ENCODE measurements at regions not wholly inside any gene's neighbourhood (a gene's known extent, or its start where the extent isn't known, plus 50 kb on each side); places are given as distances from the start of the nearest gene placed in this dataset.

DNA sequence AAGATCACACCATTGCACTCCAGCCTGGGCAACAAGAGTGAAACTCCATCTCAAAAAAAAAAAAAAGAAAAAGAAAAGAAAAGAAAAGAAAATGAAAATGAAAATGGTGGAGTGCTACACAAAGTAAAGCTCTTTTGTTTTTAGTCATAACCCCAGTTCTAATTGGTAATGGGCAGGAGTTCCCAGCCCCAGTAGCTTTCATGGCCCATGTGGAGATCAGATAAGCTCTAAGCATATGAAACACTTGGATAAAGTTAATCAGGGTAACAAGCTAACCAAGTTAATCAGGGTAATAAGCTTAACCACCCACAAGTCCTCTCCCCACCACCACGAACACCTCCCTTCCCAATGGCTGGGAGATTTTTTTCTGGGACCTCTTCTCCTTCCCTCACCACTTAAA is 240.8 kb downstream of the BCL11A start:
- intact Hi-C loops (cut with micrococcal nuclease; ENCODE audit: unreplicated experiment), result no loop called here
- no peak overlapping the region for H3K27ac Mint-ChIP-seq (ENCODE audit: unreplicated experiment)
- CTCF ChIA-PET, result interaction anchor here (1.2 kb wide), 1 partner anchor 11 kb away, joined by 4 read pairs; no protein-coding TSS in a partner anchor
- H3K4me3 Mint-ChIP-seq (ENCODE audit: low read depth, unreplicated experiment), result no peak overlapping the region
- H3K9me3 Mint-ChIP-seq (ENCODE audit: low read depth, unreplicated experiment), result no peaks in the 10 kb centered on the region
- BruUV-seq (replicated peaks), result no TSS peak
- H3K27me3 Mint-ChIP-seq (ENCODE audit: unreplicated experiment), result no peaks in the 10 kb centered on the region
- DNase-seq, result no peak
- H3K4me1 Mint-ChIP-seq (ENCODE audit: low read depth, unreplicated experiment), result no peaks in the 10 kb centered on the region
- TF ChIP-seq, protein P1, sequence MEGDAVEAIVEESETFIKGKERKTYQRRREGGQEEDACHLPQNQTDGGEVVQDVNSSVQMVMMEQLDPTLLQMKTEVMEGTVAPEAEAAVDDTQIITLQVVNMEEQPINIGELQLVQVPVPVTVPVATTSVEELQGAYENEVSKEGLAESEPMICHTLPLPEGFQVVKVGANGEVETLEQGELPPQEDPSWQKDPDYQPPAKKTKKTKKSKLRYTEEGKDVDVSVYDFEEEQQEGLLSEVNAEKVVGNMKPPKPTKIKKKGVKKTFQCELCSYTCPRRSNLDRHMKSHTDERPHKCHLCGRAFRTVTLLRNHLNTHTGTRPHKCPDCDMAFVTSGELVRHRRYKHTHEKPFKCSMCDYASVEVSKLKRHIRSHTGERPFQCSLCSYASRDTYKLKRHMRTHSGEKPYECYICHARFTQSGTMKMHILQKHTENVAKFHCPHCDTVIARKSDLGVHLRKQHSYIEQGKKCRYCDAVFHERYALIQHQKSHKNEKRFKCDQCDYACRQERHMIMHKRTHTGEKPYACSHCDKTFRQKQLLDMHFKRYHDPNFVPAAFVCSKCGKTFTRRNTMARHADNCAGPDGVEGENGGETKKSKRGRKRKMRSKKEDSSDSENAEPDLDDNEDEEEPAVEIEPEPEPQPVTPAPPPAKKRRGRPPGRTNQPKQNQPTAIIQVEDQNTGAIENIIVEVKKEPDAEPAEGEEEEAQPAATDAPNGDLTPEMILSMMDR (IDR thresholded peaks at IDR 0.05; ENCODE audit: unreplicated experiment), result no peak
- H3K36me3 Mint-ChIP-seq (ENCODE audit: insufficient read depth, unreplicated experiment), result no peaks in the 10 kb centered on the region

DNA sequence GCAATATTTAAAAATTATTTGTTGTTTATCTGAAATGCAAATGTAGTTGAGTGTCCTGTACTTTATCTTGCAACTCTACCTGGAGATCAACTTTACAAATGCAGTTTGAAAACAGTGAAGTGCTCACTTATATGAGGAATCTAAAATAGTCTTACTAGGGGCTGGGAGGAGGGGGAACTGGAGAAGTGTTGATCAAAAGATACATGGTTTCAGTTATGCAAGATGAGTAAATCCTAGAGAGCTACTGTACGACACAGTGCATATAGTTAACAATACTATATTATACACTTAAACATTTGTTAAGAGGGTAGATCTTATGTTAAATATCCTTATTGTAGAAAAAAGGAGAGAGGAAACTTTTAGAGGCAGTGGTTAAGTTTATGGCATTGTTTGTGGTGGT is 241.9 kb downstream of the BCL11A start:
- no peaks in the 10 kb centered on the region for H3K36me3 Mint-ChIP-seq (ENCODE audit: insufficient read depth, unreplicated experiment)
- TF ChIP-seq, protein P1 (IDR thresholded peaks at IDR 0.05; ENCODE audit: unreplicated experiment), result no peak
- no peak overlapping the region for H3K4me3 Mint-ChIP-seq (ENCODE audit: low read depth, unreplicated experiment)
- H3K27me3 Mint-ChIP-seq (ENCODE audit: unreplicated experiment), result no peaks in the 10 kb centered on the region
- no peaks in the 10 kb centered on the region for H3K4me1 Mint-ChIP-seq (ENCODE audit: low read depth, unreplicated experiment)
- DNase-seq, result no peak
- CTCF ChIA-PET, result no interaction called here
- no TSS peak for BruUV-seq (replicated peaks)
- intact Hi-C loops (cut with micrococcal nuclease; ENCODE audit: unreplicated experiment), result no loop called here
- no peak overlapping the region for H3K27ac Mint-ChIP-seq (ENCODE audit: unreplicated experiment)
- H3K9me3 Mint-ChIP-seq (ENCODE audit: low read depth, unreplicated experiment), result no peaks in the 10 kb centered on the region

DNA sequence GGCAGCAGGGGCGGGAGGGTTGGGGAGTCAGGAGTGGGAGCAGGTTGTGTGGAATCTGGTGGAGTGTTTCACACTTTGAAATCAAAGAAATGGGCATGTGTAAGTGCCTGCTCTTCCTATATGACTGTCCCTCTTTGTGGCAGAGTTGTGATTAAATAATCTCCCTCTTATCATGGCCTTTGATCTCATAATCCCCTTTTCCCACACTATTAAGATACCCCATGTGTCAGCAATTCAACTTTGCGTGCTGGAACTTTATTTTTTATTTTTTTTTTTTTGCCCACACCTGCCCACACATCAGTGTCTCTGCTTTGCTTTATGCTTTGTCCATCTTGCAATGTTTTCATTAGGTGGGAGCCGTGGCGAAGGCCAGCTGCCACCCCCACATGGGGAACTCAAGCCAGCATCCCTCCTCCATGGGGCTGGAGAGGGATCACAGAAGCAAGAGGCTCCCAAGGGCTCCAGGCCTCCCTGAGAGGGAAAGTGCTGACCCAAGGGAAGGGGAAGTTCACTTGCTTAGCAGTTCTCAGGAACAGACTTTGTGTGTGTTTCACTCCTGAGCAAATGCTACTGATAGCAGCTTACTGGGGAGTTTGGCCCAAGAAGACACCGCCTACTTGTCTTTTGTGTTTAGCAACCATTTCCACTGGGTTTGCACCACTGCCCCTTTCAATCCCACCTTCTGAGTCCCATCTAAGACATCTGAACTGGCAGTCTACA is 243.4 kb downstream of the BCL11A start:
- DNase-seq, result no peak
- CTCF ChIA-PET, result no interaction called here
- no peaks in the 10 kb centered on the region for H3K4me1 Mint-ChIP-seq (ENCODE audit: low read depth, unreplicated experiment)

DNA sequence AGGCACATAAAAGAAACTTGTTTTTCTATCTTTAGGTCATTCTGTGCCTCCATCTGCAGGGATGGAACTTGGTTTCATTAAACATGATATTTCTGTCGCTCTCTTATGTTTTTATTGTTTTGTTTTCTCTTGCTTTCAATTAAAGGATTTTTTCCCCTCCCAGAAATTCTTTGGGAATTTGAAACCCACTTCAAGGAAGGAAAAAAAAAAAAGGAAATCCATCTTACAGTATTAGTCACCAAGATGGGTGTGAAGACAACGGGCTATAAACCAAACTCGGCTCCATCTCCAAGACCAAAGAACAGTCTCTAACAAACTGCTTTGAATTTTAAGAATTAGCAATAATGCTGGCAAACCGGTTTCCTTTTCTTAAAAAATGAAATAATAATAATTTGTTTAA is 244.1 kb downstream of the BCL11A start:
- BruUV-seq (replicated peaks), result no TSS peak

More for the DNA sequence above, 243.4 kb downstream of the BCL11A start:
- H3K9me3 Mint-ChIP-seq (ENCODE audit: low read depth, unreplicated experiment), result no peaks in the 10 kb centered on the region
- H3K36me3 Mint-ChIP-seq (ENCODE audit: insufficient read depth, unreplicated experiment), result no peaks in the 10 kb centered on the region
- BruUV-seq (replicated peaks), result no TSS peak
- H3K27ac Mint-ChIP-seq (ENCODE audit: unreplicated experiment), result no peak overlapping the region
- no peak overlapping the region for H3K4me3 Mint-ChIP-seq (ENCODE audit: low read depth, unreplicated experiment)
- TF ChIP-seq, protein P1 (IDR thresholded peaks at IDR 0.05; ENCODE audit: unreplicated experiment), result no peak
- no peaks in the 10 kb centered on the region for H3K27me3 Mint-ChIP-seq (ENCODE audit: unreplicated experiment)
- intact Hi-C loops (cut with micrococcal nuclease; ENCODE audit: unreplicated experiment), result no loop called here

More for the DNA sequence above, 244.1 kb downstream of the BCL11A start:
- no peak overlapping the region for H3K4me3 Mint-ChIP-seq (ENCODE audit: low read depth, unreplicated experiment)
- no peaks in the 10 kb centered on the region for H3K27me3 Mint-ChIP-seq (ENCODE audit: unreplicated experiment)
- no peaks in the 10 kb centered on the region for H3K4me1 Mint-ChIP-seq (ENCODE audit: low read depth, unreplicated experiment)
- no peak for DNase-seq
- no peaks in the 10 kb centered on the region for H3K36me3 Mint-ChIP-seq (ENCODE audit: insufficient read depth, unreplicated experiment)
- intact Hi-C loops (cut with micrococcal nuclease; ENCODE audit: unreplicated experiment), result no loop called here
- CTCF ChIA-PET, result no interaction called here
- no peaks in the 10 kb centered on the region for H3K9me3 Mint-ChIP-seq (ENCODE audit: low read depth, unreplicated experiment)
- TF ChIP-seq, protein P1 (IDR thresholded peaks at IDR 0.05; ENCODE audit: unreplicated experiment), result no peak
- no peak overlapping the region for H3K27ac Mint-ChIP-seq (ENCODE audit: unreplicated experiment)

Data from Calu3 (cell line).